HEK293T (cell line): ENCODE measurements at regions not wholly inside any gene's neighbourhood (a gene's known extent, or its start where the extent isn't known, plus 50 kb on each side); places are given as distances from the start of the nearest gene placed in this dataset.

Experiments used
- CTCF ChIA-PET: fragments of 350-600 bp; formaldehyde crosslinking; extraction: SDS; loops from one replicate; lab custom pipeline; 2021; ENCODE audit warnings: antibody characterized with exemption, inconsistent platforms; lab: Yijun Ruan, JAX
- POLR2A ChIA-PET: fragments of 350-600 bp; formaldehyde crosslinking; extraction: SDS; loops from one replicate; lab custom pipeline; 2020; ENCODE audit warnings: antibody characterized with exemption, inconsistent platforms; lab: Yijun Ruan, JAX
- DNase-seq: peaks from one replicate; pipeline ENCODE4 v3.0.0; 2012; ENCODE audit warnings: mixed read lengths; ENCODE audit errors: extremely low spot score
- ARNT ChIP-seq: fragments of 450-650 bp; IDR thresholded peaks from 2 replicates; pipeline ENCODE4 v1.6.1; 2017; ENCODE audit warnings: mild to moderate bottlenecking
- BHLHE40 ChIP-seq: fragments of 450-650 bp; IDR thresholded peaks from 2 replicates; pipeline ENCODE4 v1.6.1; 2016; ENCODE audit warnings: mild to moderate bottlenecking, moderate library complexity, borderline replicate concordance
- CTBP1 ChIP-seq: fragments of 450-650 bp; IDR thresholded peaks from 2 replicates; pipeline ENCODE4 v1.6.1; 2016; ENCODE audit warnings: borderline replicate concordance
- ELF4 ChIP-seq: fragments of 450-650 bp; IDR thresholded peaks from 2 replicates; pipeline ENCODE4 v1.6.1; 2017; ENCODE audit warnings: antibody characterized with exemption
- FOXA1 ChIP-seq: fragments of 450-650 bp; IDR thresholded peaks from 2 replicates; pipeline ENCODE4 v1.6.1; 2016; ENCODE audit warnings: mild to moderate bottlenecking
- FOXK2 ChIP-seq: fragments of 450-650 bp; IDR thresholded peaks from 2 replicates; pipeline ENCODE4 v1.6.1; 2016; ENCODE audit warnings: mild to moderate bottlenecking
- FOXM1 ChIP-seq: fragments of 450-650 bp; IDR thresholded peaks from 2 replicates; pipeline ENCODE4 v1.6.1; 2017; ENCODE audit warnings: mild to moderate bottlenecking, borderline replicate concordance
- HDGF ChIP-seq: fragments of 450-650 bp; IDR thresholded peaks from 2 replicates; pipeline ENCODE4 v1.6.1; 2017; ENCODE audit warnings: antibody characterized with exemption, borderline replicate concordance
- L3MBTL2 ChIP-seq: fragments of 450-650 bp; conservative IDR thresholded peaks from 2 replicates; pipeline ENCODE4 v1.6.1; 2016; ENCODE audit warnings: mild to moderate bottlenecking
- LEF1 ChIP-seq: fragments of 450-650 bp; IDR thresholded peaks from 2 replicates; pipeline ENCODE4 v1.6.1; 2017; ENCODE audit warnings: mild to moderate bottlenecking, borderline replicate concordance
- NFRKB ChIP-seq: fragments of 450-650 bp; IDR thresholded peaks from 2 replicates; pipeline ENCODE4 v1.6.1; 2016; ENCODE audit warnings: mild to moderate bottlenecking, moderate library complexity
- PKNOX1 ChIP-seq: fragments of 450-650 bp; IDR thresholded peaks from 2 replicates; pipeline ENCODE4 v1.6.1; 2016
- SP1 ChIP-seq: fragments of 450-650 bp; IDR thresholded peaks from 2 replicates; pipeline ENCODE4 v1.6.1; 2017
- SUZ12 ChIP-seq: fragments of 450-650 bp; IDR thresholded peaks from 2 replicates; pipeline ENCODE4 v1.6.1; 2016; ENCODE audit warnings: mild to moderate bottlenecking
- TARDBP ChIP-seq: fragments of 450-650 bp; IDR thresholded peaks from 2 replicates; pipeline ENCODE4 v1.6.1; 2016
- ZNF384 ChIP-seq: fragments of 450-650 bp; IDR thresholded peaks from 2 replicates; pipeline ENCODE4 v1.6.1; 2016

GRCh38 chr11:11731311-11732083 lies 109.7 kb upstream of the GALNT18 start:
- no peak for TF ChIP-seq HDGF
- no peak for TF ChIP-seq ARNT
- no peak for TF ChIP-seq FOXA1
- no peak for TF ChIP-seq SP1
- no peak for TF ChIP-seq SUZ12
- no peak for TF ChIP-seq TARDBP
- TF ChIP-seq NFRKB, result no peak
- no peak for TF ChIP-seq LEF1
- no peak for TF ChIP-seq FOXK2
- TF ChIP-seq BHLHE40, result no peak
- no peak for TF ChIP-seq FOXM1
- no peak for TF ChIP-seq ELF4
- TF ChIP-seq CTBP1, result no peak
- no peak for TF ChIP-seq PKNOX1
- no peak for TF ChIP-seq L3MBTL2
- POLR2A ChIA-PET, result no interaction called here
- DNase-seq, result no peak
- CTCF ChIA-PET, result no interaction called here

- no peak for DNase-seq
- ChIA-PET CTCF (interaction anchor here (0.6 kb wide), 1 partner anchor 251 kb away, joined by 3 read pairs; no protein-coding TSS in a partner anchor), POLR2A (no interaction called here)
- no peak for TF ChIP-seq ELF4
- no peak for TF ChIP-seq SUZ12
- no peak for TF ChIP-seq LEF1
- TF ChIP-seq CTBP1, result no peak
- TF ChIP-seq ZNF384, result no peak
- TF ChIP-seq FOXA1, result no peak
- no peak for TF ChIP-seq FOXM1
- no peak for TF ChIP-seq ARNT
- no peak for TF ChIP-seq PKNOX1
Measured at GRCh38 chr11:11728386-11728785, 106.6 kb upstream of the GALNT18 start.

GRCh38 chr11:11725438-11725837 lies 103.6 kb upstream of the GALNT18 start:
- CTCF ChIA-PET, result no interaction called here
- DNase-seq, result no peak
- TF ChIP-seq FOXM1, result no peak
- TF ChIP-seq FOXA1, result no peak
- TF ChIP-seq ARNT, result no peak
- no peak for TF ChIP-seq TARDBP
- no peak for TF ChIP-seq CTBP1
- POLR2A ChIA-PET, result no interaction called here

- ChIA-PET POLR2A (no interaction called here), CTCF (no interaction called here)
- no peak for DNase-seq
- TF ChIP-seq PKNOX1, result no peak
- TF ChIP-seq TARDBP, result no peak
- no peak for TF ChIP-seq ZNF384
- TF ChIP-seq SUZ12, result no peak
Measured at GRCh38 chr11:11724994-11725393, 103.2 kb upstream of the GALNT18 start.

- TF ChIP-seq SP1 (no peak), SUZ12 (no peak), NFRKB (no peak), BHLHE40 (no peak), LEF1 (no peak), TARDBP (no peak), ELF4 (no peak)
- CTCF ChIA-PET, result no interaction called here
- no peak for DNase-seq
- POLR2A ChIA-PET, result no interaction called here
Measured at GRCh38 chr11:11722861-11723260, 101.1 kb upstream of the GALNT18 start.

- ChIA-PET POLR2A (no interaction called here), CTCF (no interaction called here)
- no peak for DNase-seq
- TF ChIP-seq ZNF384 (no peak), BHLHE40 (no peak), FOXM1 (no peak), L3MBTL2 (no peak), CTBP1 (no peak), HDGF (no peak), FOXA1 (no peak), SP1 (no peak), TARDBP (no peak), ELF4 (no peak), FOXK2 (no peak), LEF1 (no peak), ARNT (no peak), SUZ12 (no peak), PKNOX1 (no peak), NFRKB (no peak)
Measured at GRCh38 chr11:11722246-11722645, 100.4 kb upstream of the GALNT18 start.
